SU-DHL-6 (cell line): ENCODE measurements at regions not wholly inside any gene's neighbourhood (a gene's known extent, or its start where the extent isn't known, plus 50 kb on each side); places are given as distances from the start of the nearest gene placed in this dataset.

Experiments used
- H2AFZ ChIP-seq: fragments of 200-600 bp; sonication (generic); 2 replicates; pipeline ENCODE4 v1.6.1; 2014; ENCODE audit warnings: low read depth, mild to moderate bottlenecking, moderate library complexity, mixed read lengths, antibody characterized with exemption, low read length; ENCODE audit not compliant: severe bottlenecking
- H3F3A ChIP-seq: fragments of 200-600 bp; shearing (Covaris generic); 2 replicates; pipeline ENCODE4 v1.6.0; 2016; ENCODE audit warnings: antibody characterized with exemption, mild to moderate bottlenecking; ENCODE audit not compliant: insufficient read depth
- H3K27ac ChIP-seq: fragments of 200-600 bp; sonication (generic); 2 replicates; pipeline ENCODE4 v1.5.1; 2016; ENCODE audit warnings: low read depth, mild to moderate bottlenecking, low read length, moderate library complexity, mixed read lengths
- H3K27me3 ChIP-seq: fragments of 200-600 bp; sonication (generic), shearing (Covaris generic); 2 replicates; pipeline ENCODE4 v1.6.0; 2014; ENCODE audit warnings: mild to moderate bottlenecking, low read length
- H3K36me3 ChIP-seq: fragments of 200-600 bp; sonication (generic); 2 replicates; pipeline ENCODE4 v1.6.1; 2014; ENCODE audit warnings: mild to moderate bottlenecking, low read length, mixed read lengths
- H3K4me2 ChIP-seq: fragments of 300-600, 200-600 bp; shearing (Covaris generic), sonication (generic); 2 replicates; pipeline ENCODE4 v1.6.0; 2014; ENCODE audit warnings: low read length, low read depth, mild to moderate bottlenecking; ENCODE audit not compliant: poor library complexity, severe bottlenecking
- H3K4me3 ChIP-seq: fragments of 200-600 bp; sonication (generic); 2 replicates; pipeline ENCODE4 v1.5.1; 2014; ENCODE audit warnings: antibody characterized with exemption, low read length, mild to moderate bottlenecking, mixed read lengths; ENCODE audit not compliant: insufficient read depth, poor library complexity, severe bottlenecking
- H3K79me2 ChIP-seq: fragments of 200-600 bp; sonication (generic); 2 replicates; pipeline ENCODE4 v1.6.1; 2014; ENCODE audit warnings: mild to moderate bottlenecking, low read length, moderate library complexity; ENCODE audit not compliant: insufficient read depth
- H3K9ac ChIP-seq: fragments of 200-600 bp; sonication (generic); 2 replicates; pipeline ENCODE4 v1.7.0; 2014; ENCODE audit warnings: mild to moderate bottlenecking, low read length
- H3K9me2 ChIP-seq: fragments of 200-600 bp; sonication (generic); replicated peaks from 2 replicates; pipeline ENCODE4 v1.6.1; 2014; ENCODE audit warnings: low read length; ENCODE audit not compliant: insufficient read depth
- H3K9me3 ChIP-seq: fragments of 200-600 bp; sonication (generic); 2 replicates; pipeline ENCODE4 v1.6.1; 2014; ENCODE audit warnings: low read length, mixed read lengths; ENCODE audit not compliant: insufficient read depth
- H4K20me1 ChIP-seq: fragments of 200-600 bp; sonication (generic); 2 replicates; pipeline ENCODE4 v1.6.1; 2014; ENCODE audit warnings: low read depth, mild to moderate bottlenecking, antibody characterized with exemption, low read length, moderate library complexity, mixed read lengths
- CTCF ChIP-seq: fragments of 200-600 bp; sonication (generic); IDR thresholded peaks from one replicate; pipeline ENCODE4 v1.5.1; 2017; ENCODE audit warnings: antibody characterized with exemption, mild to moderate bottlenecking, low read length, moderate library complexity; ENCODE audit not compliant: insufficient read depth, poor library complexity, severe bottlenecking
- EZH2phosphoT487 ChIP-seq: fragments of 200-600 bp; sonication (generic), shearing (Covaris generic); conservative IDR thresholded peaks from 2 replicates; pipeline ENCODE4 v1.6.1; 2018; ENCODE audit warnings: mild to moderate bottlenecking, antibody characterized with exemption, low read length, moderate library complexity, mixed read lengths

- no peak overlapping the region for H3K4me2 ChIP-seq
- no peaks in the 10 kb centered on the region for H4K20me1 ChIP-seq
- H3K79me2 ChIP-seq, result no peaks in the 10 kb centered on the region
- TF ChIP-seq EZH2phosphoT487, result no peak
- no peak for TF ChIP-seq CTCF
- no peak overlapping the region for H3K4me3 ChIP-seq
- H3K9me3 ChIP-seq, result no peaks in the 10 kb centered on the region
- no peaks in the 10 kb centered on the region for H3K36me3 ChIP-seq
- H3K9me2 ChIP-seq, result no peaks in the 10 kb centered on the region
- H3K9ac ChIP-seq, result no peak overlapping the region
- no peaks in the 10 kb centered on the region for H3K27me3 ChIP-seq
- H3K27ac ChIP-seq, result no peak overlapping the region
- no peaks in the 10 kb centered on the region for H3F3A ChIP-seq
- H2AFZ ChIP-seq, result no peak overlapping the region
Measured at GRCh38 chr4:114495471-114495928, 103.1 kb upstream of the UGT8 start.

GRCh38 chr4:114497116-114497515 lies 101.5 kb upstream of the UGT8 start:
- no peak overlapping the region for H2AFZ ChIP-seq
- TF ChIP-seq CTCF (no peak), EZH2phosphoT487 (no peak)
- H3K79me2 ChIP-seq, result no peaks in the 10 kb centered on the region
- H3K36me3 ChIP-seq, result no peaks in the 10 kb centered on the region
- H3K4me3 ChIP-seq, result no peak overlapping the region
- H3K27ac ChIP-seq, result no peak overlapping the region
- H4K20me1 ChIP-seq, result no peaks in the 10 kb centered on the region
- no peaks in the 10 kb centered on the region for H3F3A ChIP-seq
- no peaks in the 10 kb centered on the region for H3K9me2 ChIP-seq
- H3K9me3 ChIP-seq, result no peaks in the 10 kb centered on the region
- no peak overlapping the region for H3K9ac ChIP-seq
- no peak overlapping the region for H3K4me2 ChIP-seq
- H3K27me3 ChIP-seq, result no peaks in the 10 kb centered on the region

- H3K27me3 ChIP-seq, result no peaks in the 10 kb centered on the region
- no peak overlapping the region for H3K27ac ChIP-seq
- no peak overlapping the region for H3K4me2 ChIP-seq
- H3K79me2 ChIP-seq, result no peaks in the 10 kb centered on the region
- no peaks in the 10 kb centered on the region for H3K9me2 ChIP-seq
- no peaks in the 10 kb centered on the region for H3K9me3 ChIP-seq
- no peaks in the 10 kb centered on the region for H3K36me3 ChIP-seq
- H3F3A ChIP-seq, result no peaks in the 10 kb centered on the region
- H2AFZ ChIP-seq, result no peak overlapping the region
- H3K9ac ChIP-seq, result no peak overlapping the region
- no peak overlapping the region for H3K4me3 ChIP-seq
- TF ChIP-seq EZH2phosphoT487 (no peak), CTCF (no peak)
- H4K20me1 ChIP-seq, result no peaks in the 10 kb centered on the region
Measured at GRCh38 chr4:114509340-114509739, 89.3 kb upstream of the UGT8 start.
